ENCODE measurements at regions not wholly inside any gene's neighbourhood (a gene's known extent, or its start where the extent isn't known, plus 50 kb on each side); places are given as distances from the start of the nearest gene placed in this dataset.
"Not testable (repeated sequence)": the region's sequence is repeated elsewhere in the genome, so short reads cannot be mapped to it uniquely, and the experiment has no call there.

DNA sequence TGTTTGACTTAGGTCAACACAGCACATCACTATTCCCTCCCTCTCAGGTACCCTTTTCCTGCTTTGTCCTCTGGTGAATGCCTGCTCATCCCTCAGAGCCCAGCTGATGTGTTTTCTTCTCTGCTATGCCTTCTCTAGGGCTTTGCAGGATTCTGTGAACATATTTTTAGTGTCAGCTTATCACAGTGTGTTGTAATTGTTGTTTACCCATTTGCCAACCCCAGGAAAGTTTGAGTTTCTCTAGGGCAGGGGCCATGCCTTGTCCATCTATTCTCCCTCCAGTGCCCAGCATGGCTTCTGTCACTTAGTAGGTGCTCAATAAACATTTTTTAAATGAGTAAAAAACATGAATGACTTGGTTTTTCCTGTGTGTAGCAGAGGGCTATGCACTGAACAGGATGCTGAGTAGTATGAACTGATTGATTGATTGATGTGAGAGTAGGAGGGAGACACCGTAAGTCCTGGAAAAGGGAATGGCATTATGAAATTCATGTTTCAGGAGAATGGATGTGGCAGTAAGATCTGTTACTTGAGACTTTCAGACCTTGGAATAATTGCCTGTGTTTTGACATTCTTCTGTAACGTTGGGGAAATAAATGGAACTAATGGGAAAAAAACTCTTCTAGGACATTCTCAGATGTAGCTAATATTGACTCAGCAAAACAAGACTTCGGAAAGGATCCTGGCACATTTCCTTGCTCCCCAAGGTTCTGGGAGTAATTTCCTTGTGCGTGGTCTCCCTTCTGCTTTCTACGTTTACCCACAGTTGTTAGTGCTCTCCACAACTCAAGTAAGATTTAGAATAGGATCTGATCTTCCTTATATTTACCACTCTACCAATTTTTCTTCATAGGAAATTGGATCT, 267.3 kb upstream of the TBL1XR1 start:
- DNase-seq = no peak

DNA sequence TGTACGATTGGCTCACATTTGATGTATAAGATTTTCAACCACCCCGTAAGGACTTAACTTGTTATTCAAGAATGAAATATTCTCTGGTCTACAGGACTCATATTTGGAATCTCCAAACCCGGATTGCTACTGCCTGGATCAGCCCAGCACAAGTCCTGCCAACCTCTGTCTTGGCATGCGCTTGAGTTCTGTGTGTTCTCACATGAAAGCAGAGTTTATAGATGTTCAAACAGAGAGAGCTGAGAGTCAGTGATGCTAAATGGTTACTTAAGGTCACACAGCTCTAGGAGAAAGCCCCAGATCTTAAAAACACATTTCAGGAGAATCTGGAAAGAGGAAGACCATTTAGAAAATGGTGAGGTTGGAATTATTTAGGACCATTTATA, 268.0 kb upstream of the TBL1XR1 start:
- DNase-seq = no peak

DNA sequence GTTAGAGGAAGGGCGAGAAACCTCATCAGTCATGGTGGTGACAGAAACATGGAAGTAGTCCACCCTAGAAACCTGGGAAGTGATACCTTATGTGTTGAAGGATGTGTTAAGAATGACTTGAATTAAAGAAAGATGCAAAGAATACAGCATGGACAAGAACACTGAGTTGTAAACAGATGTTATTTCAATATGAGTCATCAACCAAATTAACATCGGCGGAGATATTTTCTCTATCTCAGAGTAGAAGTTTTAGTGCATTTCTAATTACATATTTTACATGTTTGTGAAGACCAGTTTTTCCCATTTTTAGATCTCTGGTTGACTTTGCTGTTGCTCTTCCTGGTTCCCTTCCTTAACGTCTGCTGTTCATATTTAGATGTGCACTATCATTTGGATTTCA, 268.8 kb upstream of the TBL1XR1 start:
- DNase-seq = no peak

DNA sequence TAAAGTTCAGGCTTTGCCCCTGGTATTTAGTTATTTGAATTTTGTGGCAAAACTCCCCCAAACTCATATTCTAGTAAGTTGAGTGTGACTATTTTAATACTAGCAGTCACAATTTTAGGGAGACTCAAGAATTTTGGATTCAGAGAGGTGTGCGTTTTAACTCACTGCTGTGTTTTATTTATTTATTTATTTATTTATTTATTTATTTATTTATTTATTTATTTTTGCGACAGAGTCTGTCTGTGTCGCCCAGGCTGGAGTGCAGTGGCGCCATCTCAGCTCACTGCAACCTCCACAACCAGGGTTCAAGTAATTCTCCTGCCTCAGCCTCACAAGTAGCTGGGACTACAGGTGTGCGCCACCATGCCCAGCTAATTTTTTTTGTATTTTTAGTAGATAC, 269.3 kb upstream of the TBL1XR1 start:
- not testable (repeated sequence) for DNase-seq

DNA sequence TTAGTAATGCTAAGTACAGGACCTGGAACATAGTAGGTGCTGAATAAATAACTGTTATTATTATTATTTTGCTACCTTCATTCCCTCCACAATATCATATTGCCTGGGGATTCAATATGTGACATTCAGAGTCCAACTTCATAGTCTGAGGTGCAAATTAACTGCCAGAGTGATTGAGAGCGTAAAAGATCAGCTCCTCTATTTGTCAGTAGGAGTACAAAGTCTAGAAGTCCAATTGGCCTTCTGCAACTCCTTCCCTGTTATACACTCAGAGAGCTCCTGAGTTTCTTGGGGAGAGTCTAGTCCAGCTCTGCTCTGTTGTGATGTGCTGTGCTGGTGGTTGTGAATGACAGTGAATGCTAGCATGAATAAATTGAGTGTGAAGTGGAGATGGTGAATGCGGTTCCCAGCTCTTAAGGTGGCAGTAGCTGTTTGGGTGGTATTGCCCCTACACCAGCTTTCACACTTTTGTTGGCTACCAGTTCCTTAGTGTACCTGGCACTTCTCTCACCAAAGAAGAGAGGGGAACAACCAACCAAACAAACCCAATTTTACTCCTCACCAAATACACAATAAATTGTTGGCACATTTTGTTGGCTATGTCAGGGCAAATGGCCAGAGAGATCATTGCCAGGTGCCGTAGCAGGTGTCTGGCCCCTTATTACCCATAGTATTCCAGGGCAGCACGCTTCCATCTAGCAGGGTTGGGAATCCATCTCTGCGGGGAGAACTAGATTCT, 270.1 kb upstream of the TBL1XR1 start:
- DNase-seq = no peak

DNA sequence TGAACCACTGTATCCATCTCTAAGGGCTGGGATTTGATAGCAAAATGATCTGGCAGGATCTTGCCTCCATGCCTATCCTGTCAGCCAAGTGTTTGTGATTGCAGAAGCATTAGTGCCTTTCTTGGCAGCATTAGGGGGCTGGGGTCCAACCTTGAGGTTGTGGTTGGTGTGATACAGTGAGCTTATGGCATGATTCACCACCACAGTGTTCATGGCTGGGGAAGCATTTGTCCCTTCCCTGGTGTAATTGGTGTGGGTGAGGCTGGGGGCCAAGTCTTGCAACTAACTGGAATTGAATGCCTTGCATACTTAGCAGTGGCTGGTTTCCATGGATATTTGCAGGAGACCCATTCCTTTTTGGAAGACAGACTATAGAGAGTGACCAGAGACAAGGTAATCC, 271.0 kb upstream of the TBL1XR1 start:
- DNase-seq = no peak

DNA sequence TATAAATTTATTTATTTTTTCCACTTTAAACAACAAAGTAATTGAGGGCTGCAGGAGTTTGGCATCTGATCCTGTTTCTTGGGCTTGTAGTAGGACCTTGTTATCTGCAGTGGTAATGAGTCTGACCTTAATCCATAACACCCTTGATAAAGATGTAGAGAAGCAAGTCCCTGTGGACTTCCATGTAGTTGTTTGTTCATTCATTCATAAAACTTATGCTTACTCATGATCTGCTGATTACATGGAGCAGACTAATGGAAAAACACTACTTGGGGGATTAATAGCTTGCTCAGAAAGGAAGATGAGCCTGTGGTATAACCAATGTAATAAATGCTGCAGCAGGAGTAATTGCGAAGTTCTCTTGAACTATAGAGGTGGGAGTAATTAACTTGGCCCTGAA, 271.5 kb upstream of the TBL1XR1 start:
- no peak for DNase-seq

DNA sequence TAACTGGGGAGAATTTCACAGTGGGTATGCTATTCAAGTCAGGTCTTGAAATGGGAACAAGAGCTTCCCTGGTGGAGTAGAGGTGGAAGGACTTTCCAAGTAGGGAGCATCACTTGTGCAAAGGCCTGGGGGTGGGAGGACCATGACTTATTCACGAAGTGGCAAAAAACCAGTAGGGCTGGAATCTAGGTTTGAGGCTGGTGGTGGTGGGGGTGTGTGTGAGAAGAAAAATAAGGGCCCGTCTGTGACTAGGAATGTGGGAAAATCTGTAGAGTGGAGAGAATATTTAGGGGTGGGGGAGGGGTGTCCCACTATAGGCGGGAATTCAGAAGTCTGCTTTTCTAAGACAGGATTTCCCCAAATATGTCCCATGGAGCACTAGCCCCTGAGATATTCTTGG, 271.9 kb upstream of the TBL1XR1 start:
- no peak for DNase-seq

DNA sequence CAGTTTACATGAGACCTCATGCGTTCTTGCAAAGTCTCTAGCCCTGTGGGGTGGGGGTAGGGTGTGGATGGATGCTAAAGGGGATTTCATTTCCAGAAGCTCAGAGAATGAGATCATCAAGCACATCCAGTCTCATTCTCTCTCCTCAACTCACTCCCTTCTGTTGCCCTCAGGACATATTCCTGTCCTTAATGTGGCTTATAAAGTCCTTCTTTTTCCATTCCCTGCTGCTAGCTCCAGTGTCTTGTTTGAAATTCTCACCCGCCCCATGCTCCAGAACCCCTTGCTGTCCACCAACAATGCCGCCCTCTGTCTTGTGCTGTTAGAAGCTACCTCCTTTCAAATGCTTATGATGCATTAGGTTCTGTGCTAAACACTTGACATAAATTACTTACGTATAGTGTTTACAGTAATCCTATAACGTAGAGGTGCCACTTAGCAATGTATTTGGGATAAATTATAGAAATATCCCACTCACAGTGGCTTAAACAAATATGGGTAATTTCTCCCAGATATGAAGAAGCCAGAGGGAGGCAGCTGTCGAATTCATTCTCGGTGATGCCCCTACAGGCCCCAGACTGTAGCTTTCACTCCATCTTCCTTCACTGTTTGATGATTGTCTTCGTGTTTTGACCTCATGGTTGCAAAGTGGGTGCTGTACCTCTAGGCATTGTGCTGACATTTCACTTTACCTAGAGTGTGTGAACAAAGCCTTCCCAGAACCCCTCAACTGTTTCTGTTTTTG, 273.1 kb upstream of the TBL1XR1 start:
- no peak for DNase-seq

DNA sequence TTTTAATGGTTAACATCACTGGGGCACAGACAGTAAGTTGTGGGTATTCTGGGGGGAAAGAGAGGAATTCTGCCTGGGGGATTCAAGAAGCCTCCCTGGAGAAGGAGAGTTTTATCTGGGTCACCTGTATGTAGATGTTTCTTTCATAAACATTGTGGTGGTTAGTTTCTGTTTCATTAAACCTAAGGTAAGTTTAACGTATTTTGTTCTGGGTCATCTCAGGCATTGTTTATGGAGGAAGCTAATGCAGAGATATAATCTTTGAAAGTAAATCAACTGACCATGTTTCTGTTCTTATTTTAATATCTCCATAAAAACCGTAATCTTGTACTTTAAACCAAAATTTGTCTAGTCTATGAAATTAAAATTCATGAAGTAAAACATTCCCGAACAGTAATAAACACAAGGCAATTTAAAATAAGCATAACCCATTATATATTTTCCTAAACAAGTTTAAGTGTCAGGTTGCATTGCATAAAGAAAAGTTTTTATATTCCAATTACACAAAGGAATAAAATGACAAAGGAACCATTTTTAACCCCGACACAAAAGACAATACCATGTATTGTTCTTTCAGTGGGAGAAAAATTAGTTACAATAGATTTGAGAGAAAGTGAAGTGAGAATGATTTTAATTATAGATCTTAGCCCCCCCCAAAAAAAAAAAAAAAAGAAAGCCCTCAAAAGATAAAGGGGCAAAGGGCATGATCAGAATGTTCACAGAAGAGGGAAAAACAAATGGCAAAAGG, 274.6 kb upstream of the TBL1XR1 start:
- no peak for DNase-seq

DNA sequence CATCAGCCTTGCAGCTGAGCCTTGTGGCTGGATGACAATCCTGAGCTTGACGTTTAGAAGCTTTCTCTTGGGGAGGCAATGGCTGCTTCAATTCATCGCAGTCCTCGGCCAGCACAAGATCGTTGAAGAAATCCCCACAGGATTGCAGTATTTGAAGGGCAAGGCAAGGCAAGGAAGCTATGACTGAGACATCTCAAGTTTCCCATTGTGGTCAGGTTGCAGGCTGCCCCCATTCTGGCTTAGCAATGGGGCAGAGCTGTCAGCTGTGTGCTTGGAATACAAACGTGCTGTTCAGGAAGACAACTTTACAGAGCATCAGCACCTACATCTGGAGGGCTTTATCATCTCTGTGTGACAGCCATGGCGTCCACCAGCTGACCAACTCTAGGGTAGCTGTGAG, 275.9 kb upstream of the TBL1XR1 start:
- DNase-seq = no peak

DNA sequence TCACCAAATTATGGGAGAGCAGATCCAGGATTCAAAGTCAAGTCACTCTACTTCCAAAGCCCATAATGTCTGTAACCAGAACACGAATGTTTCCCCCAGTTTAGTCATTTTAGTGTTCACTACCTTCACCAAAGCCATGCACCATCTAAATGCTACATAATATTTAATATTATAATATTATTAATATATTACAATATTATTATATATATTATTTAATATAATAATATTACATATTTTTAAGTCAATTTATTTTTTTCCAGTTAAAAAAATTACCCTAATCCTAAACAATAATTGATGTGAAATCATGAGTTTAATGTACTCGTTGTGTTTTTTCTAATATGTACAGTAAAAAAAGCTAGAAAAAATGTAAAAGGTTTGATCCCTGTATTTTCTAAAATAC, 276.6 kb upstream of the TBL1XR1 start:
- DNase-seq = no peak

DNA sequence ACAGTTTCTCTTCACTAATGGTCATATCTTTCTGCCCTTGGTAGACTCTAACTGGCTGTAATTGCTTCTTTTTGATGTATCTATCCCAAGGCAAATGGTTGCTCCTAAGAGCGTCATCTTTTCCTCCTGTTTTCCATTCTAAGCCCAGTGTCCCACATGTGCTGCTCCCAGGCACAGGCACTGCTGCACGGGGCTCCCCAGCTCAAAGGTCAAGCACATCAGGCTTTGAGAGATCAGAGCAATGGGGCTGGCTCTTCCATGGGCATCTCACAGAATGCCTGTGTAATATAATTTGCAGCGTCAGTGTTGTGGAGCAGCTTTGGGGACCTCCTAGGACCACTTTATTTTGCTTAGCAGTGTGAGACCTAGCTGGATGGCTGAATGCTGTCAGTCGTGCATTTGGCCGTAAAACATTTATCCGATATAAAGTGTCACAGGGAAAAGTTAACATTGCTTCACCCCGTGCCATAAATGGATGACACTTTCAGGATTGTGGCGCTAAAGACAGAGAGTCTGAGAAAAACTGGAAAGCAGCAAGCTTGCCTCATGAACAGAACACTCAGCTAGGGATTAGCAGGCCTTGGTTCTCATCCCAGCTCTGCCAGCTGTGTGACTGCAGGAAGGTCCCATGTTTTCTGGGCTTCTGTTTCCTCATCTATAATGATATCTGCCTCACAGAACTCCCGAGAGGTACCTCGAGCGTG, 277.5 kb upstream of the TBL1XR1 start:
- no peak for DNase-seq

DNA sequence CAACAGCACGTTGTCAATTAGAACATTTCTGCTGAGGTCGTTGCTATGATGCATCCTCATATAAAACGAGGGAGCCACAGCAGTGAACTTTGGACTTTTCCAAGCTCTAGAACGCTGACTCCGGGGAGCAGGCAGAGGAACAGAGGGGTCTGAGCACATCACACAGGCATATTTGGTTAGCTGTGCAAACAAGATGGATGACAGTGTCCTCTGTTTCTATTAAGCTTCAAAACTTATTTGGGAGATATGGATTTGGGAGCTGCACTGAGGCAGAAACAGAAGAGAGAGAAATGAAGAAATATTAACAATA, 278.0 kb upstream of the TBL1XR1 start:
- no peak for DNase-seq

DNA sequence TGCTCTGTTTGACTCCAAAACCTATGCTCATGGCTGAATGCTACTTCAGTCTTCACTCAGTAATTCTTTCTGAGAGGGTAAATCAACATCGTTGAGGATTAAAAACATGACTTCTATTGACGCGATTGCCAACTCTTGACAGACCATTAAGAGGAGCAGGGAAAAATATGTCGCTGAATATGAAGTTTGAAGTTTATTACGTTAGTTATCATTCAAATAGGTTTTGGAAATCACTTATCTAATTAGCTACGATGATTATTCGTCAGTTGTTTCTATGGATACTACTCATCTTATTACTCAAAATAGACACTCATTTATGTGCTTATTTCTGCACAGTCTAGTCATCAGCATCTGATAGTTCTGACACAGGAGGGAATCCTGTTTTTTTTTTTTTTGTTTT, 279.2 kb upstream of the TBL1XR1 start:
- DNase-seq = no peak

DNA sequence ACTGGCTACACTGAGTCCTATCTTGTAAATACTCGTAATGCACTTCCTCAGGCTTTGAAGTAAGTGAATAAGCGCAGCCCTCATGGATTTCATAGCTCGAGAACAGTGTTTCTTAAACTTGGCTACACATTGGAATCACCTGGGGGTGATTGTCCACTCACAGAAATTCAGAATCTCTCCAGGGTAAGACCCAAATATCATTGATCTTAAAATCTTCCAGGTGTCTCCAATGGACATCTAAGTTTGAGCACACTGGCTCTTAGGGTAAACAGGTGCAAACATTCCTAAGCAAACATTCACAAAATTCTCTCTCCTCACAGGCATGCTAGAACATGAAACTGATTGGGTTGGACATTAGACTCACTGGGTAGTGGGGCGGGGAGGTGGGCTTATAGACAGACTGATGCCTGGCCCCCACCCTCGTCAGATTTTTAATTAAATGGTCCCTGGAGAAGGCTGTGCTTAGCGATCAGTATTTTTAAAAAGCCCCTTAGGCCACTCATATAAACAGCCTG, 279.7 kb upstream of the TBL1XR1 start:
- DNase-seq = no peak

DNA sequence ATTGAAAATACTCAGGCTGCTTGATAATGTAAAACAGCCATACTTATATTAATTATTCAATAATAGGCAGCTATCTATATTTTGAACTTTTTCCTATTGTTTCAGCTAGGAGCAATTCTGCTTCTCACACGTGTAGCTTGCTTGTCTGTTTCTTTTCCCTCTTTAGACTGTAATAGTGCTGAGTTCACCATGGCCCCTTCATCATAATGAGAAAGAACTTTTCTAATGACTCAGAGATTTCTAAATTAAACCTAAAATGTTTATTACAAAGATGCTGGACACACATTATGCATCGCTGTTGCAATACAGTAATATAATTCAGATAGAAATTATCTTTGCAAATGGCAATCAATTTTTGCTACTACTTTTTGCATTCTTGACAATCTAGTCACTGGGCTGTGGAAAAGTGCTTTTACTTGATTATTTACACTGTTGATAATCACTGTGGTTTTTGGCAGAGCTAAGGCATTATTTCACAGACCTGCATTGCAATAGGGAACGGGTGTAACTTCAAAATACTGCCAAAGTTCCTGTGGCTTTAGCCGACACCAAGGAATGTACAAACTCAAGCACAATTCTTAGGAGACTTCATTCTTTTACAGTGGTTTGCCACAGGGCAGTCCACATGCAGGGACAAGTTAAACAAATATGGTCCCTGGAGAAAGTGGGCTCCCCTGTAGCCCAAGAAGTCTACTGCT, 281.0 kb upstream of the TBL1XR1 start:
- no peak for DNase-seq

DNA sequence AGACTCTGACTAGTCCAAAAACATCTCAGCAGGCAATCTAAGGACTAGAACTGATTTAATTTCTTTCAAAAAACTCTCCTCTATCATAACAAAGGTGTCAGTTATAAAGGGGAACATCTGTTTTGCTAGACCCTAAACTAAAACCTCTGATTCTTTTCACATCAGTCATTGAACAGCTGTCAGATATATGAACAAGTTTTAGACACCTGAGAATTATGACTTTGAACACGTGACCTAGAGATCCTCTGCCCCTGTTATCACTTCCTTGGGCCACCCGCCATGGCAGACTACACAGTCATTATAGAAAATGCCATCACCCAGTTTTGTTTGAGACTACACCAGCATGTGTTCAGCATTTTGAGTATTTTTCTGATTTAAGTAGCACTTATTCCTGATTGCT, 282.3 kb upstream of the TBL1XR1 start:
- DNase-seq = no peak

DNA sequence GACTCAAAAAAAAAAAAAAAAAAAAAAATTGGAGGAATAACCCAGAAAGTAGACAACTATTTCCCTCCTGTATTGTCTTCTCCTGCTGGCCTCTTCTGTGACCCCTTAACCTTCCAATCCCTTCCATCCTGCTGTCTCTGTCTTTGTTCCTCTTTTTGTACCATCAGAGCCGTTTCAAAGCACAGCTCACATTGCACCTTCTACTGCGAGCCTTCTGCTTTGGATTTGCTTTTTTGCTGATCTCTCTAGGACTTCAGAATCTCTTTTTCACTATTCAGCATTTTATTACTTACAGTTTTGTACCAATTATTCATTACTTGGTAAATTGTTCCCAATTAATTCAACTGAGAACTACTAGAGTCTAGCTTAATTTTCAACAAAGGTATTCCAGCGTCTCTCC, 284.0 kb upstream of the TBL1XR1 start:
- no peak for DNase-seq

DNA sequence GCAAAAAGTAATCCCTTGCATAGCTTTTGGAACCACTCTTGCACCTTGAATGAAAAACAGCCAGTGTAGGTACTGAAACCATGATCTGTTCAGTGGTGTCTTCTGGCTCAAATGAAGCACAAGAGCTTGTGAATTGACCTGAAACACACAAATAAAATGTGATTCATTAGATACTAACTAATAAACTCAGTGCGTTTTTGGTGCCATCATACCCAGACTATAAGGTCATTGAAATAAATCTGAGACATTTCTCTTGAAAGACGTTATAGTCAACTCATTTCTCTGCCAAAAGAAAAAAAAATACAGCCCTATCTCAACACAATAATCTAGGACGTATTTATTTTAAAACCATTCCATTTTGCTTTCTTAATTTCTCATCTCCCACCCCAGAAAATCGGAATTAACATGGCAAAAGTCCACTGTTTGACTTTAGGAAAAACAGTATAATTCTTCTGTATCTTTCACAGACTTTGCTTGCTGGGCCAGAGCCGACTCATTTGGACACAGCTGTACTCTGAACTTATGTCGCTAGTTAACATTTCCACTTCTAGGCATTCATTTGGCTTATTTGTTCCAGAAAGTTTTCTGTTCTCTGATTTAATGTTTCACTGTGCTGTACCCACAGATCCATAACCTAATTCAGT, 284.9 kb upstream of the TBL1XR1 start:
- no peak for DNase-seq
